Activated CD4-positive, CD25-positive, alpha-beta regulatory T cell treated with anti-CD3 and anti-CD28 coated beads, Interleukin-2, amount 50 U/mL, for 72 hours (primary cell): ENCODE measurements at regions not wholly inside any gene's neighbourhood (a gene's known extent, or its start where the extent isn't known, plus 50 kb on each side); places are given as distances from the start of the nearest gene placed in this dataset.
"Not testable (repeated sequence)": the region's sequence is repeated elsewhere in the genome, so short reads cannot be mapped to it uniquely, and the experiment has no call there.

Source experiments
- DNase-seq: peaks from one replicate; pipeline ENCODE4 v3.0.0; 2021

DNA sequence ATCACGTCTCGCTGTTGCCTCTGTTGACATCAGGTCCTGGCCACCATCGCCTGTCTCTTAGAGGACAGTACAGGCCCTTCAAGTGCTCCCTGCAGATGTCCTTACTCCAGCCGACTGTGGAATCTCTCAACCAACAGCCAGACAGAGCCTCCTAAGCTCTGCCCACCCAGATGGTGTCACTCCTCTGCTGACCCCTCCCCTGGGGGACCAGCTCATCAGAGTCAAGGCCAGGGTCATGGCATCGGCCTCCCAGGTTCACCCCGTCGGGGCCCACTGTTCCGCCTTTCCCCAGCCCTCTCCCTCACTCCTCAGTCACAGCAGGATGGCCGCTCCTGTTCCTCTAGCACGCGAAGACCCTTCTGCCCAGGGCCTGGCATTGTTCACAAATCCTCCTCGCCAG, 157.3 kb upstream of the TMEM132C start:
- no peak for DNase-seq

DNA sequence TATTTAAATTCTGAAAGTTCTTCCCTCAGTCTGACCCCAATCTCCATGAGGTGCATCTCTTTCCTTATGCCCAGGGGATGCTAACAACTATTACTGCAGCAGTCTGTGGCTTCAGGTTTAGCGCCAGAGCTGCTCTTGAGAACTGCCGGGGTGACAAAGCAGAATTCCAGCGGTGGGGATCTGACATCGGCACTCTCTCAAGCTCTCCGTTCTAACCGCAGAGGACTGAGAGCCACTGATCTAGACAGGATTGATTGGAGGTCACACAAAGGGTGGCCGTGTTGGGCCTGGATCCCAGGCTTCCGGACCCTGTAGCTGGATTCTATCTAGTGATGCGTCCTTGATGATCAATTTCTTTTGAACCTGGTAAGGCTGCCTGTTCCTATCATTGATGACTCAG, 155.6 kb upstream of the TMEM132C start:
- no peak for DNase-seq

DNA sequence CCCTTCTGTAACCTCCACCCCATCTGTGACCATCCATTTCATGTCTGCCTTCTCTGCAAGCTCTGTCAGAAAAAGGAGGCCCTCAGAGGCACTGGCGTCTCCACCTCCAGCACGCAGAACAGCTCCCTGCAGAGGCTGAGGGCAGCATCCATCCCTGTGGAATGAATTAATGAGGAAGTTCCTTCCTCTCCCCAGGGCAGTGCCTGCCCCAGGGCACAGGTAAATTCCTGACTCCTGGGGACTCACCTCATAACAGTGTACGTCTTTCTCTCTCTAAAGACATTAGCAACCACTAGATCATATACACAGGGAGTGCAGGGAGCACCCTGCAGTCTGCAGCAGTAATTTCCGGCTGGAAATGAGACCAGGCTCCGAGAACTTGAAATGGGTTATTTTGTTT, 155.0 kb upstream of the TMEM132C start:
- DNase-seq: no peak

DNA sequence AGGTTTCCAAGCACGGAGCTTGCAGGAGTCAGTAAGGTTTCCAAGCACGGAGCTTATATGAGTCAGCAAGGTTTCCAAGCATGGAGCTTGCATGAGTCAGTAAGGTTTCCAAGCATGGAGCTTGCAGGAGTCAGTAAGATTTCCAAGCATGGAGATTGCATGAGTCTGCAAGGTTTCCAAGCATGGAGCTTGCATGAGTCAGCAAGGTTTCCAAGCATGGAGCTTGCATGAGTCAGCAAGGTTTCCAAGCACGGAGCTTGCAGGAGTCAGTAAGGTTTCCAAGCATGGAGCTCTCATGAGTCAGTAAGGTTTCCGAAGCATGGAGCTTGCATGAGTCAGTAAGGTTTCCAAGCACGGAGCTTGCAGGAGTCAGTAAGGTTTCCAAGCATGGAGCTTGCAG, 153.7 kb upstream of the TMEM132C start:
- DNase-seq: not testable (repeated sequence)

DNA sequence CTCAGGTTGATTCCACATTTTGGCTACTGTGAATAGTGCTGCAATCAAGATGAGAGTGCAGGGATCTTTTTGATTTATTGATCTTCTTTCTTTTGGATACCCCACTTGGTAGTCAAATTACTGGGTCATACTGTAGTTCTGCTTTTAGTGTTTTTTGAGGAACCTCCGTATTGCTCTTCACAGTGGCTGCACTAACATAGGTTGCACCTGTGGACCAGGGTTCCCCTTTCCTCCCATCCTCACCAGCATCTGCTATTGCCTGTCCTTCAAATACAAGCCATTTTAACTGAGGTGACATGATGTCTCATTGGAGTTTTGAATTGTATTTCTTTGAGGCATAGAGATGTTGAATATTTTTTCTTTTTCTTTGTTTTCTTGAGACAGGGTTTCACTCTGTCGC, 152.5 kb upstream of the TMEM132C start:
- no peak for DNase-seq

DNA sequence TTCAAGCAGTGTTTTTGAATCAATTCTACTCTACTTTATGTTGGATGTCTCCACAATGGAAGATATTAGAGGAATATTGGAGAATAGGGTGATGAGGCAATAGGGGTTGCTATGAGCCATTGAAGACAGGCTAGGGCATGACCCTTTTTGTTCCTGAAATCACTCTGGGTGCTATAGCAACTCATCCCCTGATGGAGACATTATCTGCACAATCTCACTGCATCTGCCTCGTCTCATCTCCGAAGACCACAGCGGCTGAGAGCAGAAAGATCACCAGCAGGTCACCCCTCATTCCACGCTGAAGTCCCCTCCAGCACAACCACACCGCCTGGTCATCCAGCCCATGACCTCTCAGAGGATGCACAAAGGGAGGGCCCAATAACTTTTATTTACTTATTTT, 150.4 kb upstream of the TMEM132C start:
- DNase-seq: no peak

DNA sequence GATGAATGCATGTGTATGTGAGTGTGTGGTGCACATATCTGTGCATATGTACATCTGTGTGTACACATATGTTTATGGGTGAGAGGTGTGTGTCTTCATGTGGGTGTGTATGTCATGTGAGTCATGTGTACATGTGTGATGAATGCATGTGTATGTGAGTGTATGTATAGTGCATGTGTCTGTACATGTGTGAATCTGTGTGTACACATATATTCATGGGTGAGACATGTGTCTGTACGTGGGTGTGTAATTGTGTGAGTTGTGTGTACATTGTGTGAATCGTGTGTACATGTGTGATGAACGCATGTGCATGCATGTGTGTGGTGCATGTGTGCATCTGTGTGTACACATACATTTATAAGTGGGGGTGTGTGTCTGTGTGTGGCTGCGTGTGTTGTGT, 146.9 kb upstream of the TMEM132C start:
- DNase-seq: no peak

DNA sequence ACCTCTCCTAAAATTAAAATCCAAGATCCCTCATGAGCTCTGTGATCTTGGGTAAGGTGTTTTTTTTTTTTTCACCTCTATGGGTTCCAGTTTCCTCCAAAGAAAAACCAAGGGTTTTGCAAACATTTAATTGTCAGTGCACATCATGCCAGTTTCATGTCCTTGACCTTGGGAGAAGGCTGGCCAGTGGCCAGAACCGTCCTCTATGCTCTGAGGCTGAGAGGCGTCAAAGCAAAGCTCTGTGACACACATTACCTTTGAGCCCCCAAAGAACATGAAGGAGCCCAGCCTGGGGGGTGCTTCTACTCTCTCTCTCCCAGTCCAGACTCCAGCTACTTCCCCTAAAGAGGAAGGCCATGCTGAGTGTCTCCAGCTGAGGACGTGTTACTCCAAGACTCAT, 145.5 kb upstream of the TMEM132C start:
- DNase-seq: no peak

DNA sequence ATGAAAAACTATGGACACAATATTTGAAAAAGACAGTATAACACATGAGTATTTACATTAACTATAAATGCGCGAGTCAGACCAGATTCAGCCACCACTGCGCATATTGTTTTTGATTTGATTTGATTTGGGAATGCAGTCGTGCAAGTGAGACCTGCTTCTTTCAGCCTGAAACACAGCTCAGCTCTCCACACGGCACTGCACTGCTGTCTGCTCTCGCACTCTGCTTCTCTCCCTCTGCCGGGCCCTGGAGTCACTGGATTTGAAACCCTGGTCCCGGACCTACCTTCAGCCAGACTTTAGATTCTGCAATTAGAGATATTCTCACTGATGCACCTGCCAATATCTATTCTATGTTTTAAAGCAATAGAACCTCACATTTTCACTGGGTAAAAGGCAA, 143.9 kb upstream of the TMEM132C start:
- DNase-seq: no peak

DNA sequence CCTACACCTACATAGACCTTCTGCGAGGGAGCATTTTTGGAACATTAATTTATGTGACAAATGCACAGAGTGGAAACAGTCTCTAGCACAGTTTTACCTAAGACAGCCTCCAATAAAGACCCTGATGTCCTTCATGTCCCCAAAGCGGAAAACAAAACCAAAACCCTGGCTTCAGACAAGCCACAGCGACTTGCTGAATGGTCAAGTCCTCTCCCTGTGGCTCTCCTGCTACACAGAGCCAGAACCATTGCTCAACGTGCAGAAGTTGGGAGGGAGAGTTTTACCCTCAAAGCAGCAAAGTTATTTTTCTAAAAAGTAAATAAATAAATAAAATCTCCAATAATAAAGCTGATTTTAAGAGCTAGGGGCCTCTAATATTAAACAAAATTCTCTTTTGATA, 135.0 kb upstream of the TMEM132C start:
- no peak for DNase-seq

DNA sequence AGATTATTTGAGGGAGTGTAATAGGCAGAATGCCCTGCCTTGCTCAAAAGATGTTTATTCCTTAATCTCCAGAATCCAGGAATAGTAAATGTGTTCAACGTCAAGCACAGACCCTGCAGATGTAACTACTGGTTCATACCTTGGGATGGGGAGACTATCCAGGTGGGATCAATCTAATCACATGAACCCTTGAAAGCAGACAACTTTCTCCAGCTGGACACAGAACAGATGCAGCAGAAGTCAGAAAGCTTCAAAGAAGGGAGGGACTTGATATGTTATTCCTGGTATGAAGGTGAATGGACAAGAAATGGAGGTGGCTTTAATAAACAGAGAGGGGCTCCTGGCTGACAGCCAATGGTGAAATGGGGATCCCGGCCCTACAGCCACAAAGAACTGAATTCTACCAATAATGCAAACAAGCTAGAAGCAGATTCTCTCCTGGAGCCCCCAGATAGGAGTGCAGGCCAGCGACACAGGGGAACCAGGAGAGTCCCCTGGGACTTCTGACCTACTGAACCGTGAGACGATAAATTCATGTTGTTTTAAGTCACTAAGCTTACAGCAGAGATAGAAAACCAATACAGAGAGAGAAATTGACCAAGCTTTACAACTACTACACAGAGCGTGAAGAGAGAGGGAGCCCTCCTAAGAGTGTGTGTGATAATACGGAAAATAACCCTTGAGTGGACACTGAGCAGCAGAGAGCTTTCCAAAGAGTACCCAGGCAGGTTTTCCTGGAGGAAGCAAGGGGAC, 133.5 kb upstream of the TMEM132C start:
- no peak for DNase-seq

DNA sequence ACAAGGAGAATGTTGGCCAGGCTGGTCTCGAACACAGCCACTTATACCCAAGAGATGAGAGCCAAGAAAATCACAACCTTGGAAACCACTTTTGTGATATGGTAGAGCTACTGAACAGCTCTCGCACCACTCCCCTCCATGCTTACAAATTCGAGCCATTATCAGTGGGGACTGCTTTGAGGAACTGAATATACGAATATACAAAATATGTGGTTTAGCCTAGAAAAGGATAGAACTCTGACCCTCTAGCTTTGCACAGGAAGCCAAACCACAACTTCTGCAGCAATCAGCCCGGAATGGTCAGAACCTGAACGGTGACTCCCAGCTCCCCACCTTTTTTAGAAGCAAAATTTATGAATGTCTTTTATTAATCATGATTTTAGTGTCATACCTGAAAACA, 129.8 kb upstream of the TMEM132C start:
- no peak for DNase-seq

DNA sequence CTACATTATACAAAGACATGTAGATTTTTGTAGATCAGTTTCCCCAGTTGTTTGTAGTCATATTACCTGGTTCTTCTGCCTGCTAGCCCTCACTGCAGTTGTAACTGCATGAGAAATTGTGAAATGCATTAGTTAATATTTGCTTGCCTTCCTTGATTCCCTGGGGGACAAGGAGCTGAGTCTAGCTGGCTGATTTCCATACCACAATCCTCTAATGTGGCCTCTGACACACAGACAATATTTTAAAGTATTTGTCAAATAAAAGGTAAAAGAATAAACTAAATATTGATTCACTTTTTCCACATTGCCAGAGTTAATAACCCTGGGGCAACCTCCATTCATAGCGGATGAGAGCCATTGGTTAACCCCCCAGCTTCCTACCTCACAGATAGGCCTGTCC, 128.8 kb upstream of the TMEM132C start:
- DNase-seq: no peak

DNA sequence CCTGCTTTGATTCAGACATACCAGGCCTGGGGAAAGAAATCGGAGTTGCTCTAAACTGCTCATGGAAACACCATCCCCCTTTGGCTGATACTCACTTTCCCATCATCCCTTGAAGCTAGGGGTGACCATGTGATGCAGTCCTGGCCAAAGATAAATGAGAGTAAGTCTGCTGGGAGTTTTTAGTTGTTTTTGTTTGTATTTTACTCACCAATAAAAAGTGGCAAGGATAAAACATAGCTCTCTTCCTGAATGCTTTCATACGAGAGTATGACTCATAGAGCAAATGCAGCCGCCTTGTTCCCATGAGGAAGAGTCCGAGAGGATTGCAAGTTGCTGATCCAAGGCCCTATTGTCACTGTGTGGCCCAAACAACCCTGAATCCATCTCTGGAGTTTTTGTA, 126.4 kb upstream of the TMEM132C start:
- no peak for DNase-seq

DNA sequence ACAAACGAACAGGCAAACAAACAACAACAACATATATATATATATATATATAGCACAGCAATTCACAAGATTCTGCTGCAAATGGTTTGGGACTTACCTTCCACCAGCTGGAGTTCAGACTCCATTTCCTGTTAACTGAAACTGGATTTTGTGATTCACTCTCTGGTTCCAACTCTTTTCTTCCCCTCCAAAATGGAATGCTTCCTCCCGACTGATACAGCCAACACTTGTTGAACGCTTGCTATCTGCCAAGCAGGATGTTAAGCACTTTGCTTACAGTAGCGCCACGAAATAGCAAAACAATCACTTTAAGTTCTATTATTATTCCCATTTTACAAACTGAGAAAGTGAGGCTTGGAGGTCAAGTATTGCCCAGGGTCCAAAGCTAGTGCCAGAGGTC, 116.0 kb upstream of the TMEM132C start:
- no peak for DNase-seq

DNA sequence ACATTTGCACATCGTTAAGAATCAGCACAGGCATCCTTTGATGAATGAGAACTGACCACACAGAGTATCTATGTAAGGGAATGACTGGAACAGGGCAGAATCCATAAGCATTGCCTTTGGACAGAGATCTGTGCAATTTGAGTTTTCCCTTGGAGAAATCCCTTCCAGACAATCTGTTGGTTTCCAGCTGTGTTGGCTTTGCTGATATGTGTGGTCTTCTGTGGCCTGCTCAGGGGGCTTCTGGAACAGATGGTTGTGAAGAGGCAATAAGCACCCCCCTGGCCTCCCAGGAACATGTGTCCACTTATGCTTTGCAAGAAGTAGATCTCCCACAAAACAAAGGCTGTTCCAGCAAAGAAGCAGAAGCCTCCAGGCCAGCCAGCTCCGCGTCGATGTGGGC, 111.4 kb upstream of the TMEM132C start:
- no peak for DNase-seq

DNA sequence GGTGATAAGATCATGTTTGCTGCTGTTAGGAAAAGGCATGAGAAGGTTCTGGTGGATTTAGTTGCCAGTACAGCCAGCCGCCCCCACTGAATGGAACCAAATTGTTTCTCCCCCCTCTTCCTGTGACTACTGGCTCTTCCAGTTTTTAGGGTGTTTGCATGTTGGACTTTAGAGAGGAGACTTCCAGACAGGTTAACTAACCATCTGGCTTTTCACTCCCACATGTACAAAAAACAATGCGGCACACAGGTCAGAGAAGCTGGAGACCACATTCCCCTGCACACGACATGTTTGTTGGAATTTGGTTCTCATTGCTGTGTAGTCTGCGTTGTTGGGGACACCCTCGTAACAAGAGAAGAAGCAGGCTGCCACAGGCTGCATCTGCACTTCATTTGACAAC, 103.9 kb upstream of the TMEM132C start:
- DNase-seq: no peak

DNA sequence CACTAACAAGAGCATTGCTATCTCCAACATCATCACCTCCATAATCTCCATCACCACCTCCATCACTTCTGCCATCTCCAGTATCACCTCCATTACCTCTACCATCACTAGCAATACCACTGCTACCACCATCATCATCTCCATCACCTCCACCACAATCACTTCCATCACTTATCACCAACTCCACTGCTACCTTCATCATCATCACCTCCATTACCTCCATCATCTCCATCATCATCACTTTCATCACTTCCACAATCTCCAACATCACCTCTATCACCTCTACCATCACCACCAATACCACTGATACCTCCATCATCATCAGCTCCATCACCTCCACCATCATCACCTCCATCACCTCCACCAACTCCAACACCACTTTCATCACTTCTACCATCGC, 102.4 kb upstream of the TMEM132C start:
- no peak for DNase-seq

DNA sequence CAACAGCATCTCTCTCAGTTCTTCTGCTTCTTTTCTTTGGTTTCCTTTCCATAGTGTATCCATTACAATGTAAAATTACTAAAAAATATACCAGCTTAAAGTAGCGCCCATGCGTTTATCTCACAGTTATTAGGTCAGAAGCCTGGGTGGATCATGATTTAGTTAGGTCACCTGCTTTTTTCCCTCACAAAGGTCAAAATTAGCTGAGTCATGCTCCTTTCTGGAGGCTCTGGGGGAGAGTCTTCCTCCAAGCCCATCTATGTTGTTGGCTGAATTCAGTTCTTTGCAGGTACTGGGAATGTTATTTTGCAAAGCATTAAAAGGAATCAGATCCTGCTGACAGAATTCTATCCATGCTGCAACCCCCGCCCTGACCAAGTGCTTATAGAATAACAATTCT, 101.6 kb upstream of the TMEM132C start:
- DNase-seq: no peak

DNA sequence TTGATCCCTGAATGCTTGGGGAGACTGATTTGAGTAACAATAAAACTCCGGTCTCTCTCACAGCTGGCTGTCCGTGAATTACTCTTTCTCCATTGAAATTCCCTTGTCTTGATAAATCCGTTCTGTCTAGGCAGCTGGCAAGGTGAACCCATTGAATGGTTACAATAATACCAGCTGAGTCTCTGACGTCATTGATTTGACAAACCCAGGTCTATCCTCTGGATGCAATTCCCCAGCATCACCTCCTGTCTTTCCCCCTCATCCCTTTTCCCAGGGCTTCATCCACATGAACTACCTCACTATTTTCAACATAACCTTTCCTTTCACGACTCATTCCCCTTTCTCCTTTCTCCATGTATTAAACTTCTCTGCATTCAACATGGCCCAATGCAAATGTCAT, 98.7 kb upstream of the TMEM132C start:
- no peak for DNase-seq

DNA sequence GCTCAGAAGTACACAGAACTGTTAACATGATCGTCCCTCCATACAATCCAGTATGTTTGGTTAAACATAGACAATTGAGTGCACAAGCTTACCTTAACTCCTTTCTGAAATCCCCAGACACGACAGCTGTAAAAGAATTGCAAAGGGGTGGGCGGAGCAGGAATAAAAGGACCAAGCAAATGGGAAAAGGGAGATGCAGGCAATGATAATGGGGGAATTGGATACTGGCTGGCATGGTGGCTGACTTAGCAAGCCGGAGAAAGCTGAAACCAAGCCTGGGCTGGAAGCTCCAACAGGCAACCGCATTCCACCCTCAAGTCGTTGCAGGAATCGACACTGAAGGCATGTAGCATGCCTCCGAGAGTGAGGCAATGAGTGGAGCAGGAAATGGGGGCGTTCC, 96.8 kb upstream of the TMEM132C start:
- DNase-seq: no peak

DNA sequence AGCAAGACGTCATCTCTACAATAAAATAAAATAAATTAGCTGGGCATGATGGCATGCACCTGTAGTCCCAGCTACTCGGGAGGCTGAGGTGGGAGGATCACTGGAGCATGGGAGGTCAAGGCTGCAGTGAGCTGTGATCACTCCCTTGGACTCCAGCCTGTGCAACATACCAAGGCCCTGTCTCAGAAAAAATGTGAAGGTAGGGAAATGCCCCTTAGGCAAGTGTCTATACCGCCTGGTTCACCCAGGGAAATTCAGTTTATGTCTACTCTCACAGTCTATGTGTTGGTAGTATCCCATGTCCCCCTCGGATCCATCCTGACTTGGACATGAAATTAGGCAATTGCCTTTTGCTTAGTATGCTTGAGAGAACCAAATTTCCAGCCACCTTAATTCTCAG, 88.4 kb upstream of the TMEM132C start:
- DNase-seq: no peak

DNA sequence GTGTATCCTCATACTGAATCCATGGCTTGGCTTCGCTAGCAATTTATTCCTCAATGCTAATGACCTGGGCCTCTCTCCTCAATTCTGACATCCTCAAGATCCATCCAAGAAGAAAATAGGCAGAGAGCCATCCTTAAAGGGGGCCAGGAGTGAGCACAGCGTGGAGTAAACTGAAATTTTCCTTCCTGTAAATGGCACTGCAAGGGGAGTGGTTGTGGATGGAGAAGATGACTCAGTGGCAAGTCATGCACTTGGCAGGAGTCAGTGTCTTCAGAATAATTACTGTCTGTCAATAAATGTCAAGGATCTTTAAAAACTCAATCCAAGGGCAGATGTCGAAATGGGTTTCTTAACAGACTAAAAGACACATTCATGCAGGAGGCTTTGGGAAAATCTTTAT, 88.0 kb upstream of the TMEM132C start:
- DNase-seq: no peak

DNA sequence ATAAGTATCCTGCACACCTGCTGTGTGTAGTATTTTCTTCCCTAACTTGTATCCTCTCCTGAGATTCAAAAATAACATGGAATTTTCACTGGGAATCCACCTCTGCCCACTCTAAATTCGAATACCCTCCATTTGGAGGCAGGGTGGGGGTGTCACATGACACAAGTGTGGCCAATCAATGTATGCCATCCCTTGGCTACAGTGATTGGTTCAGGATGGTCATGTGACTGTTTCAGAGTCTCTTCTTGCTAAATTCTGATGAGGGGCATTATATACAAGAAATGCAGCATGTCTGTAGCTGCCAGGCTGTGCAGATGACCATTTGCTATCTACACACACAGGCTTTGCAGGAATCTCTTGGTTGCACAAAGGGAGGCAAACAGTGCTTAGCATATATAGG, 86.8 kb upstream of the TMEM132C start:
- DNase-seq: no peak

DNA sequence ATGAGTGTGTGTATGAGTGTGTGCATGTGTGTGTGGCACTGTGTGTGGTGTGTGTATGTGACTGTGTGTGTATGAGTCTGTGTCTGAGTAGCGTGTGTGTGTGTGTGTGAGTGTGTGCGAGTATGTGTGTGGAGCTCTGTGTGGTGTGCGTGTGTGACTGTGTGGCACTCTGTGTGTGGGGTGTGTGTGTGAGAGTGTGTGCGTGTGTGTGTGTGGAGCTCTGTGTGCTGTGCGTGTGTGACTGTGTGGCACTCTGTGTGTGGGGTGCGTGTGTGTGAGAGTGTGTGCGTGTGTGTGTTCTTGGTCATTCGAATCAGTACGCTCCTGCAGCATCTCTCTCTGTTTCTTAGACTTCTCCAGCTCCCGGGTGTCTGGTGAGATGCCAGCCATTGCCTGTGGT, 76.9 kb upstream of the TMEM132C start:
- DNase-seq: no peak

DNA sequence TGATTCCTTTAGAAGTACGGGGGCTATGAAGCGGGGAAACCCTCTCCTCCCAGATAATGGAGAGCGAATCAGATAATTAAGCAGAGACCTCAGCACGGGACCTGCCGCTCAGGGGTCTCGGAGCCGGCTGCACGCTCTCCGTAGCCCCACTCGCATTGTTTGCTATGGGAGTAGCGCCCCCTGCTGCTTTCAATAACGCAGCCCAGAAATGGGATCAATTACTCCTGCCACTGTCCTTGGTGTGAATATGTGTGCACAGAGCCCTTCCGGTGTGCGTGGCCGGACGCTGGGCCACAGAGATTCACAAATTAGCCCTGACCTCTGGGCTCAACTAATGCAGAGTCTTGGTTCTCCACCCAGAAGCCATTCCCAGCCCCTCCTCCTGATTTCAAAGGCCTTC, 76.4 kb upstream of the TMEM132C start:
- DNase-seq: no peak
